Mononuclear cell (primary cell): ENCODE measurements at regions not wholly inside any gene's neighbourhood (a gene's known extent, or its start where the extent isn't known, plus 50 kb on each side); places are given as distances from the start of the nearest gene placed in this dataset.

ENCODE experiments used
- H3K27me3 ChIP-seq: 2 replicates; pipeline ENCODE4 v1.6.0; 2011; ENCODE audit warnings: low read length, control low read depth; ENCODE audit not compliant: insufficient read depth
- H3K4me1 ChIP-seq: 2 replicates; pipeline ENCODE4 v1.5.1; 2011; ENCODE audit warnings: mild to moderate bottlenecking, low read length, control low read depth; ENCODE audit not compliant: insufficient read depth
- H3K4me3 ChIP-seq: 2 replicates; pipeline ENCODE4 v1.5.1; 2011; ENCODE audit warnings: mild to moderate bottlenecking, low read length, moderate library complexity
- H3K9me3 ChIP-seq: 2 replicates; pipeline ENCODE4 v1.5.1; 2011; ENCODE audit warnings: low read depth, mild to moderate bottlenecking, control low read depth, low read length

DNA sequence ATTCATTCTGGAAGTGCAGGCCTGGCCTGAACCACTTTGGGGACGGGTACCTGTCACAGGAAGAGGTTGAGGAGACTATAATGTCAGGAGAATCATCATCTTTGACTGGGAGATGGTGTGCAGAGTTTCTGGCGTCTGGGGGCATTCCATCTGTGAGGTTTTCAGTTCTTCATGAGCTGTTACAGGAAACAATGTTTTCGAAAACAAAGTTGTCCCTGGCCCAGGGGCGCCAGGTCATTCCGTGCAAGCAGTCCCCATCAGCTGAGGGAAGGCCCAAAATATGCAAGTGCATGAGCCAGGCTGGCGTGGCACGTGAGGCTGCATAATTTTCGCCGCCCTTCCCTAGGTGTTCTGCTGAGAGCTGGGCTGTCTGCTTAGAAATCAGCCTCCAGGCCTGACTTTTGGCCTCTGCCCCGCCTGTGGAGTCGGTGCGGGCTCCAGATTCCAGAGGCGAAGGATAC is 68.4 kb upstream of the ATP5PO start:
- Histone ChIP-seq H3K9me3 (no peaks in the 10 kb centered on the region), H3K4me3 (no peak overlapping the region), H3K27me3 (no peaks in the 10 kb centered on the region), H3K4me1 (peaks cover 15% of the 10 kb centered on the region)

DNA sequence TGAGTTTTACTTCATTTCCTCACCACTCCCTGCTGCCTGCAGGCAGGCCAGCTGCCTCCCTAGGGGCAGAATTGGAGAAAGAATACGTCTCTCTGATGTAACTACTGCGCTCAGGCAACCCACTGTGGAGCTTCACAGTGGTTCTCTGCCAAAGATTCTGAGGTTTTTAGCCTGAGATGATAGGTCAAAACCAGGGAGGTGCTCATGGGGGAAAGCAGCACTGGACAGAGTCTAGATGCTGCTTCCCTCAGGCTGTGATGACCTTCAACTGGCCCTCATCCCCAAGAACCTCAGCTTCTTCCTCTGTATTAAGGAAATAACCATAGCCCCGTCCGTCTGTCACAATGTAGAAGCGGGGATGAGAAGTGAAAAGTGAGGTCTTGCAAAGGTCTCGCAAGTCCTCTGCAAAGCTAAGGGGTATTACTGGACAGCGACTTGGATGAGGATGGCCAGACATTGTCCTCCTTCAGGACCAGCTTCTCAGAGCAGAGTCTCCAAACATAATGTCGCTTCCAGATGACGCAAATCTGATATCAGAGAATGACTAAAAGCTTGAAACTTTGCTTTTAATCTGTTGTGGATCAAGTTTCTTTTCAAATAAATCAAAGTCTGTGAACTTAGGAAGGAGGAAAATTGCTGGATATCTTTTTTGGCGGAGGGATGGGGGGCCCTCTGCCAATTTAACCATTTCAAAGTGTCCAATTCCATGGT is 65.9 kb upstream of the ATP5PO start:
- Histone ChIP-seq H3K9me3 (no peaks in the 10 kb centered on the region), H3K4me3 (no peak overlapping the region), H3K27me3 (no peaks in the 10 kb centered on the region), H3K4me1 (peaks cover 38% of the 10 kb centered on the region)

- H3K4me1 ChIP-seq: peaks cover 49% of the 10 kb centered on the region
- H3K27me3 ChIP-seq: no peaks in the 10 kb centered on the region
- no peaks in the 10 kb centered on the region for H3K9me3 ChIP-seq
- no peak overlapping the region for H3K4me3 ChIP-seq
These were observed 64.8 kb upstream of the ATP5PO start for GRCh38 chr21:33980276-33980916.

GRCh38 chr21:33978585-33978984 is 63.0 kb upstream of the ATP5PO start:
- Histone ChIP-seq H3K4me1 (peaks cover 56% of the 10 kb centered on the region), H3K4me3 (no peak overlapping the region), H3K9me3 (no peaks in the 10 kb centered on the region), H3K27me3 (no peaks in the 10 kb centered on the region)

GRCh38 chr21:33977721-33978369 is 62.2 kb upstream of the ATP5PO start:
- Histone ChIP-seq H3K9me3 (no peaks in the 10 kb centered on the region), H3K27me3 (no peaks in the 10 kb centered on the region), H3K4me3 (no peak overlapping the region), H3K4me1 (peaks cover 56% of the 10 kb centered on the region)

DNA sequence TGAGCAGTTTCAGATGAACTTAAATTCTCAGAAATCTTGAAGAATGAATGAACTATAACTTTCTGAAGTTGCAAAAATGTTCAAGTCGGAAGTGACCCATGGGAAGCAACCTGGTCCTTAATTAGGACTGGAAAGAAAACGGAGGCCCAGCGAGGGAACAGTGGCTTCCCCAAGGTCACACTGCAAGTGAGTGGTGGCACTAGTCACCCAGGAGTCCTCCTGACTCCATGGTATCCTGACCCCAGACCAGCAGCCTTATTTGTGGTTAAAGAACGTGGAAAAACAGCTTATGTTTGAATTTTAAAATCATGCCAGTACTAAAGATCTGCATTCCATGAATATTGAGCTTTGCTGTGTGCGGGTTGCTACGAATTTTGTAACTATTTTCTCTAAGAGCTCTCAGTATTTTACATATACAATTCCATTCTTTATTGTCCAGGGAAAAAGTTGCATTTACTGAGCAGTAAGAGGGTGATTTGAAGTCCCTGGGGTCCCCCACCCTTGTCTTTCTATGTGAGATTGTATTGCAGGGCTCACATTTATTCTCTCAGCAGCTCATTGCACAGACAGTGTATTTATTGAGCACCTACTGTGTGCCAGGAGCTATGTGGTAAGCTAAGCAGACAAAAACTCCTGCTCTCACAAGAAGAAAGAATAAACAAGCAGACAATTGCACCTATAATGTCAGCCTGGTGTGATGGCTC is 61.6 kb upstream of the ATP5PO start:
- Histone ChIP-seq H3K4me3 (no peak overlapping the region), H3K27me3 (no peaks in the 10 kb centered on the region), H3K9me3 (no peaks in the 10 kb centered on the region), H3K4me1 (peaks cover 56% of the 10 kb centered on the region)

- peaks cover 51% of the 10 kb centered on the region for H3K4me1 ChIP-seq
- H3K9me3 ChIP-seq: no peaks in the 10 kb centered on the region
- no peaks in the 10 kb centered on the region for H3K27me3 ChIP-seq
- H3K4me3 ChIP-seq: no peak overlapping the region
These were observed 60.7 kb upstream of the ATP5PO start for GRCh38 chr21:33976082-33977016.

DNA sequence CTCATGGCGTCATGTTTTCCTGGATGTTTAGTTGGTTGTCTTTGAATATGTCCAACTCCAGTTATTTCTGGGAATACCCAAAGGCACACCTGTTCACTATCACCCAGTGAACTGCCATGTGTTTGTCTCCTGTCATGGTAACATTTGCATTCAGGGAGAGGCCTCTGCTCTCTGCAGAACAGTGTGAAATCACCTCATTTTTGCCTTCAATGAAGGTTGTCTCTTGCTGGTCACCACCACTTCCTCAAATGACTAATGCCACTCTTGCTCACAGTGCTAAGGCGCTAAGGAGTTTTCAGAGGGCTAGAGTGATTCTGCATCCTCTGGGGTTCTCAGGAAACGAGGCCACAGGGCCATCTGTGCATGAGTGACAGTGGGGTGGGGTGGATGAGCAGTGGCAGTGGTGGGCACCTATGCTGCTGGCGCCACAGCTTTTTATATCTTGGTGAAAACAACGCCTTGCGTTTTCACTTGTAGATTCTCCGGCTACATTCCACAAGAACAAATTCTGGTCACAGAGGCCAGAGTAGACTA is 60.0 kb upstream of the ATP5PO start:
- Histone ChIP-seq H3K9me3 (no peaks in the 10 kb centered on the region), H3K27me3 (no peaks in the 10 kb centered on the region), H3K4me1 (peaks cover 45% of the 10 kb centered on the region), H3K4me3 (no peak overlapping the region)

GRCh38 chr21:33974513-33975468 is 59.2 kb upstream of the ATP5PO start:
- Histone ChIP-seq H3K9me3 (no peaks in the 10 kb centered on the region), H3K27me3 (no peaks in the 10 kb centered on the region), H3K4me3 (no peak overlapping the region), H3K4me1 (peaks cover 41% of the 10 kb centered on the region)

DNA sequence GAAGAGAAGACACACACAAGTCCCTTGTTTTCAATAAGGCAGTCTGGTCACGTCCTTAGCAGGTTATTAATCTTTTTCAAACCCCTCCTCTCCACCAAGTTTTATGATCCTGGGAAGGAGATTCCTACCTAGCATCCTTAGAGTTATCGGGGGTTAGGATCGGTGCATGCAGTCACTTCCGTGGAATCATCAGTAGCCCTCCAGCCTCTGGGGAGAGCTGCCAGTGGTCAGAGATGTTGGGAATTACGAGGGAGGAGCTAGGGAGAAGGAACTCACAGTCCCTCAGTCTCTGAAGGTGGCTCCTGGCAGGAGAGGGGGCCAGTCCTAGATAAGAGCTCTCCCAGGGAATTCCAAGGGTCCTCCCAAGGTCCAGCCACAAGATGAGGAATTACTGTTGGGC is 57.7 kb upstream of the ATP5PO start:
- Histone ChIP-seq H3K9me3 (no peaks in the 10 kb centered on the region), H3K4me1 (peaks cover 35% of the 10 kb centered on the region), H3K27me3 (no peaks in the 10 kb centered on the region), H3K4me3 (no peak overlapping the region)

GRCh38 chr21:33972539-33972938 is 56.9 kb upstream of the ATP5PO start:
- Histone ChIP-seq H3K4me1 (peaks cover 28% of the 10 kb centered on the region), H3K9me3 (no peaks in the 10 kb centered on the region), H3K27me3 (no peaks in the 10 kb centered on the region), H3K4me3 (no peak overlapping the region)

DNA sequence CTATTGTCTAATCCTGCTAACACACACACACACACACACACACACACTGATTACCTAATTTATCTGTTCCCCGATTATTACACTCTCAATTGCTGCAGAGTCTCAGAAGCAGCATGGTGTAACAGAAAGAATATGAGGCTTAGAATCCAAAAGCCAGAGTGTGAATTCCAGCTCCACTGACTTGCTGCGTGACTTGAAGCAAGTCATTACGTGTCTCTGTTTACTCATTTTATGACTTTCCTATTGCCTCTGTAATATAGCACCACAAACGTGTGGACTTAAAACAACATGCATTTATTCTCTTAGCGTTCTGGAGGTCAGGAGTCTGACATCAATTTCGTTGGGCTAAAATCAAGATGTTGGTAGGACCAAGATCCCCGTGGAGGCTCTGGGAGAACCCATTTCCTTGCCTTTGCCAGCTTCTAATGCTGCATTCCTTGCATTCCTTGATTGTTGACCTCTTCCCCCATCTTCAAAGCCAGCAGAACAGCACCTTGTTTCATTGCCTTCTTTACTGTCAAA is 55.9 kb upstream of the ATP5PO start:
- no peaks in the 10 kb centered on the region for H3K9me3 ChIP-seq
- H3K4me3 ChIP-seq: no peak overlapping the region
- H3K27me3 ChIP-seq: no peaks in the 10 kb centered on the region
- H3K4me1 ChIP-seq: peaks cover 18% of the 10 kb centered on the region

GRCh38 chr21:33969581-33969980 is 54.0 kb upstream of the ATP5PO start:
- Histone ChIP-seq H3K4me1 (peaks cover 3% of the 10 kb centered on the region), H3K9me3 (no peaks in the 10 kb centered on the region), H3K4me3 (no peak overlapping the region), H3K27me3 (no peaks in the 10 kb centered on the region)
